Activated CD8-positive, alpha-beta memory T cell treated with anti-CD3 and anti-CD28 coated beads, Interleukin-2, amount 50 U/mL, for 1 hour (primary cell): ENCODE measurements at regions not wholly inside any gene's neighbourhood (a gene's known extent, or its start where the extent isn't known, plus 50 kb on each side); places are given as distances from the start of the nearest gene placed in this dataset.

Experiments used
- DNase-seq: peaks from one replicate; pipeline ENCODE4 v3.0.0-alpha.2; 2020; ENCODE audit errors: extremely low read depth

- no peak for DNase-seq
These were observed 59.5 kb upstream of the POU1F1 start for GRCh38 chr3:87335931-87336330.

DNA sequence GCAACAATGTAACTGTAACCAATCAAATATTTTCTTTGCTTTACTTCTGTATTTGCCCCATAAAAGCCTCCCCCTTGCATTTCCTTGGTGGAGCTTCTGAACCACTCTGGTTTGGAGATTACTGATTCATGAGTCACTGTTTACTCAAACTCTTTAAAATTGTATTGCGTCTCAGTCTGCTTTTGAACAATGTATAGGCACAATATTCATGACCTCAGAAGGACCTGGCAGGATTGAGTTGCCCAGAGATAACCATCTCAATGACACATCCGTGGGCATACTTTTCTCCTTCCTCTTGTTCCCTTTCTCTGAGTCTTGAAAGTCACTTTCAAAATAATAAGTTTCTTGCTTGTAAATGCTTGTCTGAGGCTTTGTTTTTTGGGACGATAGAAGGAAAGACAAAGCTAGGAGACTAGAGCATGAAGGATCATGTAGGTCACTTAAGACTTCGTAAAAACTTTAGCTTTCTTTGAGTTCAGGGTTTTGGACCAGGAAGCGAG lies 57.1 kb upstream of the POU1F1 start:
- no peak for DNase-seq

DNA sequence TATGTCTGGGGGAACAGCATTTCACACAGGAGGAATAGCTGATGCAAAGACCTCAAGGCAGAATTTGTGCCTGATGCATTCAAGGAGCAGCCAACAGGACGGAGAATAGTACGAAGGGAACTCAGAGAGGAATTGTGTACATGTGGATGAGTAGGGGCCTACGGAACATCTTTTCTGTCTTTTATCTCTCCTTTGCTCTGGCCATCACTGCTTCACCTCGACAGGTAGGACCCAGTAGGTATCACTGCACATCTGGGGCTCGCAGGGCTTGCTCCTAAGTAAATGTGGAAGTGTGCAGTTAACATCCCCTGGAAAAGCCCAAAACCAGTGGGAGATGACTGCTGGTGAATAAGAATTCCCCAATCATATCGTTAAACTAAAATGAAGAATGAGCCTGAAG lies 56.4 kb upstream of the POU1F1 start:
- DNase-seq: no peak

- no peak for DNase-seq
These were observed 52.7 kb upstream of the POU1F1 start for GRCh38 chr3:87329065-87329464.
